Duodenal mucosa (tissue), 2 donors: ENCODE measurements at regions not wholly inside any gene's neighbourhood (a gene's known extent, or its start where the extent isn't known, plus 50 kb on each side); places are given as distances from the start of the nearest gene placed in this dataset.

Experiments used
- H3K27ac ChIP-seq: one replicate; pipeline ENCODE4 v1.7.0; 2013; ENCODE audit warnings: low read depth, low read length
- H3K27me3 ChIP-seq, 2 donors: one replicate each; pipeline ENCODE4 v1.7.0; 2013; ENCODE audit warnings: low read length in 2 of 2, control low read depth in 1 of 2; ENCODE audit not compliant: insufficient read depth in 2 of 2, control insufficient read depth in 1 of 2
- H3K36me3 ChIP-seq, 2 donors: one replicate each; pipeline ENCODE4 v1.7.0; 2013; ENCODE audit warnings: low read length in 2 of 2, control low read depth in 1 of 2; ENCODE audit not compliant: insufficient read depth in 2 of 2, control insufficient read depth in 1 of 2
- H3K4me1 ChIP-seq, 2 donors: one replicate each; pipeline ENCODE4 v1.7.0; 2013; ENCODE audit warnings: low read length in 2 of 2, control low read depth in 1 of 2; ENCODE audit not compliant: insufficient read depth in 2 of 2, control insufficient read depth in 1 of 2
- H3K4me3 ChIP-seq, 2 donors: one replicate each; pipeline ENCODE4 v1.7.0; 2013; ENCODE audit warnings: low read length in 2 of 2, low read depth in 1 of 2
- H3K9ac ChIP-seq, 2 donors: one replicate each; pipeline ENCODE4 v1.7.0; 2013; ENCODE audit warnings: low read length in 2 of 2, low read depth in 1 of 2
- H3K9me3 ChIP-seq, 2 donors: one replicate each; pipeline ENCODE4 v1.7.0; 2013; ENCODE audit warnings: low read length in 2 of 2, control low read depth in 1 of 2; ENCODE audit not compliant: control insufficient read depth in 1 of 2

DNA sequence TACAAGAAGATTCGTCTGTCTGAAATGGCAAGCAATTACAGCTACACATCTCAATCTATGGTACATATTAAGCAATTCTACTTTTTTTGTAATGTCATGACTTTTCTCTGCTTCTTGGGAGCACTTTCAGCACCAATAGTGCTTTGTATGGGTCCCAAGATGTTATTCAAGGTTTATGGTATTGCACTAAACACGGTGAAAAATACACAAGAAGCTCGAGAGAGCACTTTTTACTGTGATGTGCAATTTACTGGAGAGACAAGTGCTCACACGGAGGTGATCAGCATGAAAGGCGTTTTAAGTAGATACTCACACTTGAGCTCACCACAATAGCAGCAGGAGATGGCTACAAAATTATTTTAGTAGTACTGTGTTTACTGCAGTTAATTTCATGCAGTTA lies 783.6 kb downstream of the CBLN2 start:
- no peaks in the 10 kb centered on the region for H3K36me3 ChIP-seq
- H3K4me1 ChIP-seq = no peaks in the 10 kb centered on the region
- H3K27ac ChIP-seq = no peak overlapping the region
- H3K9me3 ChIP-seq = peaks cover 2 to 25% of the 10 kb centered on the region in 2 donors
- no peak overlapping the region for H3K4me3 ChIP-seq
- no peak overlapping the region for H3K9ac ChIP-seq
- H3K27me3 ChIP-seq = no peaks in the 10 kb centered on the region

- H3K4me3 ChIP-seq = no peak overlapping the region
- H3K36me3 ChIP-seq = no peaks in the 10 kb centered on the region
- no peak overlapping the region for H3K9ac ChIP-seq
Observed at GRCh38 chr18:71754246-71754645, 789.9 kb downstream of the CBLN2 start.

DNA sequence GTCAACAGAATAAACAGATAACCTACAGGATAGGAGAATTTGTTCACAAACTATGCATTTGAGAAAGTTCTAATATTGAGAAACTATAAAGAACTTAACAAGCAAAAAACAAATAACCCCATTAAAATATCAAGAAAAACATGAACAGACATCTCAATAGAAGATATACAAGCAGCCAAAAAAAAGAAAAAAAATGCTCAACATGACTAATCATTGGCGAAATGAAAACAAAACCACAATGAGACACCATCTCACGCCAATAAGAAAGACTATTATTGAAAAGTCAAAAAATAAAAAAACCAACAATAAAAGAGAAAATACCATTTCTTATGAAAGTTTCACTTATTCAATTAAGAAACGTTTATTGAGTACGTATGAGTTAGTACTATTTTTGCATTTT lies 800.5 kb downstream of the CBLN2 start:
- H3K36me3 ChIP-seq = no peaks in the 10 kb centered on the region
- peaks cover 0 to 13% of the 10 kb centered on the region in 2 donors for H3K9me3 ChIP-seq
- no peaks in the 10 kb centered on the region for H3K4me1 ChIP-seq
- no peak overlapping the region for H3K4me3 ChIP-seq
- no peaks in the 10 kb centered on the region for H3K27me3 ChIP-seq
- no peak overlapping the region for H3K9ac ChIP-seq
- no peak overlapping the region for H3K27ac ChIP-seq

More at GRCh38 chr18:71754246-71754645, 789.9 kb downstream of the CBLN2 start:
- H3K4me1 ChIP-seq = no peaks in the 10 kb centered on the region
- no peak overlapping the region for H3K27ac ChIP-seq
- H3K9me3 ChIP-seq = peaks cover 4 to 7% of the 10 kb centered on the region in 2 donors
- H3K27me3 ChIP-seq = no peaks in the 10 kb centered on the region

- no peak overlapping the region for H3K27ac ChIP-seq
- H3K36me3 ChIP-seq = no peaks in the 10 kb centered on the region
- H3K27me3 ChIP-seq = no peaks in the 10 kb centered on the region
- no peak overlapping the region for H3K4me3 ChIP-seq
- H3K4me1 ChIP-seq = no peaks in the 10 kb centered on the region
- H3K9me3 ChIP-seq = peaks cover 2 to 5% of the 10 kb centered on the region in 2 donors
- no peak overlapping the region for H3K9ac ChIP-seq
Observed at GRCh38 chr18:71729611-71730010, 814.5 kb downstream of the CBLN2 start.

DNA sequence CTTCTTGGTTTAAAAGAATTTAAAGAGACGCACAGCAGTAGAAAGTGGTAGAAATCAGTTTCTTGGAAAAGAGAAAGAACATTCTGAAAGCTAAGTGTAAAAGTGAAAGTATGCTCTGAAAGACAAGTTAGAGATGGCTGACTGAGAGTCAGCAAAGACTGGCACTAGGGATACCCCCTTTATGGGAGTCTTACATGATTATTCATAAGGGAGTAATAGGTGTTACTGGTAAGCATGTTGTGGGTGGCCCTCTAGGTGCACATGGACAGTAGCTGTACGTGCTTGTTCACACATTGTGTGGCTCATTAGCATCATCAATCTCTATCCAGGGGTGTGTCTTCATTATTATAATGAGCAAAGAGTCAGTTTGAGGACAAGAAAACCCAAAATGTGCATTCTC lies 816.2 kb downstream of the CBLN2 start:
- H3K4me1 ChIP-seq = no peaks in the 10 kb centered on the region
- H3K36me3 ChIP-seq = no peaks in the 10 kb centered on the region
- H3K27me3 ChIP-seq = no peaks in the 10 kb centered on the region
- no peak overlapping the region for H3K4me3 ChIP-seq
- no peak overlapping the region for H3K27ac ChIP-seq
- no peak overlapping the region for H3K9ac ChIP-seq
- H3K9me3 ChIP-seq = peaks cover 0 to 5% of the 10 kb centered on the region in 2 donors

DNA sequence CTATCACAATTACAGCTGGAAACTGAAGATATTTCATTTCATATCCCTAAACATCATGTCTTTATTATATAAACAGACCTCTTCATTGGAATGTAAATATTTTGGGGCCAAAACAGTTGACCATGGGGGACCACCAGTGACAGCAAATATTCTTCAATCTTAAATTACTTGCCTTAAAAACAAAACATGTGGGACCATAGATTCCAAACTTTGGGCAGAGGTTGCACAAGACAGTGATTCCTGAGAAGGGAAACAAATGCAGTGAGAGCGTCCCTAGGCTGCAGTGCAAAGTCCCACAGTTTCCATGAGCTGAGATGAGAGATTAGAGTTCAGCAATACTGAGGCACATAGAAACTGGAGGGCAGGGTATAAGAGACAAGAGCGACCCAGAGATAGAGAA lies 818.9 kb downstream of the CBLN2 start:
- Histone ChIP-seq H3K4me1 (no peaks in the 10 kb centered on the region), H3K27ac (no peak overlapping the region), H3K9ac (no peak overlapping the region), H3K36me3 (no peaks in the 10 kb centered on the region), H3K4me3 (no peak overlapping the region), H3K27me3 (no peaks in the 10 kb centered on the region), H3K9me3 (peaks cover 0 to 5% of the 10 kb centered on the region in 2 donors)

DNA sequence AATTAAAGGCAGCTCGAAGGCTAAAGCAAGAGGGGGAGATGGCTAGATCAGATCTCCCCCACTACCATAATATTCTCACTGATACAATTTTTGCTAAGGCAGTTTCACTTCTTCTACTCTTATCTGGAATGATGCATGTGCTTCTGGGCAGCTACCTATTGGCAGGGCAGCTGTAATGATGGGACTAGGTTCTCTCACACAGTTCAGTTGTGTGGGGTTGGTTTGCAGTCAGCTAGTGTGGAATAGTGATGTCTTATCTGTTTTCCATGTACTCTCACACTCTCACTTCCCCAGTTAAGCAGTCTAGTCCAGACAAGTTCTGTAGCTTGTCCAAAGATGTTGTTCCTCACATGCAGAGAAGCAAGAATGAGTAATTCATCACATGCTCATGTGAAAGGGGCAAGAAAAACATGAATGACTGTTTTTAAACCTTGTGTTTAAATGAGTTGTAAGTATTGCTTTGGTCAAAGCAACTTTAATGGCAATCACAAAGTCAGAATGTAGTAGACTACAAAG lies 836.1 kb downstream of the CBLN2 start:
- Histone ChIP-seq H3K4me1 (no peaks in the 10 kb centered on the region), H3K9ac (no peak overlapping the region), H3K4me3 (no peak overlapping the region), H3K36me3 (no peaks in the 10 kb centered on the region), H3K27ac (no peak overlapping the region), H3K27me3 (no peaks in the 10 kb centered on the region), H3K9me3 (peaks cover 2 to 11% of the 10 kb centered on the region in 2 donors)

DNA sequence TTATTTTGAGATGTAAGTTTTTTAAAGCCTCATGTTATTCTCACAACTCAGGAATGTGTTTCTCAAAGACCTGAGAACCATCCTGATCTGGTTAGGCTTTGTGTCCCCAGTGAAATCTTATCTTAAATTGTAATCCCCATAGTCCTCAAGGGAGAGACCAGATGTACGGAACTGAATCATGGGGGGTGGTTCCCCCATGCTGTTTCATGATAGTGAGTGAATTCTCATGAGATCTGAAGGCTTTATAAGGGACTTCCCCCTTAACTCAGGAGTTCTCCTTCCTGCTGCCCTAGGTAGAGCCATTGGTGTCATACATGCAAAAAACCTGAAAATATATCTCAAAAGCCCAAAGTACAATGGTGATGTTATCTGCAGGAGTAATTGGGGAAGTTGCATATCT lies 836.7 kb downstream of the CBLN2 start:
- no peaks in the 10 kb centered on the region for H3K36me3 ChIP-seq

DNA sequence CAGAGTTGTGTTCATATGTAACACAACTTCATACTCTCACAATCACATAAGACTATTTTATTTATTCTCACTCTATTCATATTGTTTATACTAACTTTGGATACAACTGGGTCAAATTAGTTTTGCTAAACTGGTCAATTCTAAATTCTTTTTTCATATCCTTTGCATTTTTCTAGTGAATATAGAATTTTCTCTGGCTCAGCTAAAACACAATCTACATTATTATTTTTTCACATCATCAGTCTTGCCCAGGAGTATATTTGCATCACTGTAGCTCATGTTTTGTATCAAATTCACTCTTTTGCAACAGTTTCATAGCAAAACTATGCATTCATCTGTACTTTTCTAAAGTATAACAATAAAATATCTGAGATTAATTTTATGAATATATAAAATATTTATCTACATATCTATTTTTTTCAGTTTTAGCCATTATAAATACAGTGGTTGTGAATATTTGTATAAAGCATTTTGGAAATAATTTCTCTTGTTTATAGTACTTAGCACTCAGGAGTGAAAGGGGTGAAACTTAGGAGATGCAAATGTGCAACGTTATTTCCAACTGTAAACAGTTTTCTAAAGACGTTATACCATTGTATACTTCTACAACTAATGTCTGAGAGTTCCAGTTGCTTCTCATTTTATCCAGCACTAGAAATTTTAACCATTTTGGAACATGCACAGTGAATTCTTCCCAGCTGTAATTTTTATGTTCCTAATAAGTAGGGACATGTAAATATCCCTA lies 854.6 kb downstream of the CBLN2 start:
- Histone ChIP-seq H3K4me1 (no peaks in the 10 kb centered on the region), H3K27me3 (no peaks in the 10 kb centered on the region), H3K27ac (no peak overlapping the region), H3K4me3 (no peak overlapping the region), H3K9me3 (peaks cover 5 to 9% of the 10 kb centered on the region in 2 donors), H3K36me3 (no peaks in the 10 kb centered on the region), H3K9ac (no peak overlapping the region)

More for the DNA sequence above, 836.7 kb downstream of the CBLN2 start:
- Histone ChIP-seq H3K4me1 (no peaks in the 10 kb centered on the region), H3K9me3 (peaks cover 2 to 11% of the 10 kb centered on the region in 2 donors), H3K27me3 (no peaks in the 10 kb centered on the region), H3K9ac (no peak overlapping the region), H3K4me3 (no peak overlapping the region), H3K27ac (no peak overlapping the region)

- H3K4me3 ChIP-seq = no peak overlapping the region
- no peaks in the 10 kb centered on the region for H3K27me3 ChIP-seq
- no peak overlapping the region for H3K27ac ChIP-seq
- H3K4me1 ChIP-seq = no peaks in the 10 kb centered on the region
- H3K9ac ChIP-seq = no peak overlapping the region
- H3K36me3 ChIP-seq = no peaks in the 10 kb centered on the region
- peaks cover 6 to 8% of the 10 kb centered on the region in 2 donors for H3K9me3 ChIP-seq
Observed at GRCh38 chr18:71682591-71682990, 861.6 kb downstream of the CBLN2 start.
